ENCODE measurements at regions not wholly inside any gene's neighbourhood (a gene's known extent, or its start where the extent isn't known, plus 50 kb on each side); places are given as distances from the start of the nearest gene placed in this dataset.

DNA sequence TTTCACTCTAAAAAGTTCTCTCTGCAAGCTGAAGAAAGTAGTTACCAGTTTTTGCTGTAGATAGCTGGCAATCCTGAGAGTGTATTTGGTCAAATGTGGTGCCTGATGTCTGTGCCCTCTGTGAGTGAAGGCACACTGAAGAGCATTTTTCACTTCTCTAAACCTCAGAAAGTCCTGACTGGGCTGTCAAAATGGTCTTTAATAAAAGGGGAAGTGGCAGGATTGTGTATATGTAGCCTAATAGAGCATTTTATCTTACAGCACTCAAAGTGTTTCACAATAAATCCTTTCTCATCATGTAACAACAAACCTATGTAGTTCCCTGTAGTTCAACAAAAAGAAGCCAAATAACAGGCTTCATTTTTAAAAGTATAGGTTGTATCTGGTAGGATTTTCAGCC is 1552.3 kb upstream of the SLC39A10 start:
- Histone ChIP-seq H2AFZ (ENCODE audit: insufficient read depth, low read depth, low read length, poor library complexity, severe bottlenecking) (no peak overlapping the region), H3K4me2 (replicated peaks; ENCODE audit: extremely low read depth, low read length, poor library complexity, severe bottlenecking) (peak overlapping the region; percentile 17), H3K79me2 (ENCODE audit: insufficient read depth, low read length) (no peaks in the 10 kb centered on the region), H3K36me3 (replicated peaks in 1 of 2; ENCODE audit: control insufficient read depth in 1 of 2, insufficient read depth in 2 of 2, low read length in 2 of 2) (no peaks in the 10 kb centered on the region), H4K20me1 (ENCODE audit: insufficient read depth, low read length) (no peaks in the 10 kb centered on the region), H3K9me3 (replicated peaks in 1 of 2; ENCODE audit: control insufficient read depth in 1 of 2, insufficient read depth in 1 of 2, low read length in 2 of 2) (no peaks in the 10 kb centered on the region), H3K4me1 (ENCODE audit: control insufficient read depth in 1 of 2, insufficient read depth in 2 of 2, low read length in 2 of 2) (peaks cover 18% of the 10 kb centered on the region in 2 donors), H3K4me3 (replicated peaks in 1 of 3; ENCODE audit: low read depth in 2 of 3, low read length in 3 of 3) (no peak overlapping the region), H3K27me3 (ENCODE audit: control insufficient read depth in 2 of 2, insufficient read depth in 2 of 2, low read length in 2 of 2) (no peaks in the 10 kb centered on the region), H3K9ac (ENCODE audit: insufficient read depth, low read length, poor library complexity, severe bottlenecking) (no peak overlapping the region), H3K27ac (ENCODE audit: low read depth in 1 of 2, low read length in 2 of 2) (peak overlapping the region in 1 of 2 donors; percentile 66)
- peak; percentile 59 to 80 (median 69) for DNase-seq
- peaks cover 12% of the 10 kb centered on the region for H3K4me1 Mint-ChIP-seq
- peaks cover 0 to 2% (median 0%) of the 10 kb centered on the region in 7 donors for H3K9me3 Mint-ChIP-seq
- intact Hi-C loops (cut with micrococcal nuclease): no loop called here
- H3K4me3 Mint-ChIP-seq: peak overlapping the region in 1 of 2 donors; percentile 58
- no peaks in the 10 kb centered on the region for H3K36me3 Mint-ChIP-seq
- peaks cover 0 to 2% (median 0%) of the 10 kb centered on the region in 3 donors for H3K27me3 Mint-ChIP-seq (ENCODE audit: low read depth in 3 of 3)
- peak overlapping the region; percentile 70 to 87 (median 85) for H3K27ac Mint-ChIP-seq
- TF ChIP-seq, protein P1, sequence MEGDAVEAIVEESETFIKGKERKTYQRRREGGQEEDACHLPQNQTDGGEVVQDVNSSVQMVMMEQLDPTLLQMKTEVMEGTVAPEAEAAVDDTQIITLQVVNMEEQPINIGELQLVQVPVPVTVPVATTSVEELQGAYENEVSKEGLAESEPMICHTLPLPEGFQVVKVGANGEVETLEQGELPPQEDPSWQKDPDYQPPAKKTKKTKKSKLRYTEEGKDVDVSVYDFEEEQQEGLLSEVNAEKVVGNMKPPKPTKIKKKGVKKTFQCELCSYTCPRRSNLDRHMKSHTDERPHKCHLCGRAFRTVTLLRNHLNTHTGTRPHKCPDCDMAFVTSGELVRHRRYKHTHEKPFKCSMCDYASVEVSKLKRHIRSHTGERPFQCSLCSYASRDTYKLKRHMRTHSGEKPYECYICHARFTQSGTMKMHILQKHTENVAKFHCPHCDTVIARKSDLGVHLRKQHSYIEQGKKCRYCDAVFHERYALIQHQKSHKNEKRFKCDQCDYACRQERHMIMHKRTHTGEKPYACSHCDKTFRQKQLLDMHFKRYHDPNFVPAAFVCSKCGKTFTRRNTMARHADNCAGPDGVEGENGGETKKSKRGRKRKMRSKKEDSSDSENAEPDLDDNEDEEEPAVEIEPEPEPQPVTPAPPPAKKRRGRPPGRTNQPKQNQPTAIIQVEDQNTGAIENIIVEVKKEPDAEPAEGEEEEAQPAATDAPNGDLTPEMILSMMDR (IDR thresholded peaks at IDR 0.05): no peak

DNA sequence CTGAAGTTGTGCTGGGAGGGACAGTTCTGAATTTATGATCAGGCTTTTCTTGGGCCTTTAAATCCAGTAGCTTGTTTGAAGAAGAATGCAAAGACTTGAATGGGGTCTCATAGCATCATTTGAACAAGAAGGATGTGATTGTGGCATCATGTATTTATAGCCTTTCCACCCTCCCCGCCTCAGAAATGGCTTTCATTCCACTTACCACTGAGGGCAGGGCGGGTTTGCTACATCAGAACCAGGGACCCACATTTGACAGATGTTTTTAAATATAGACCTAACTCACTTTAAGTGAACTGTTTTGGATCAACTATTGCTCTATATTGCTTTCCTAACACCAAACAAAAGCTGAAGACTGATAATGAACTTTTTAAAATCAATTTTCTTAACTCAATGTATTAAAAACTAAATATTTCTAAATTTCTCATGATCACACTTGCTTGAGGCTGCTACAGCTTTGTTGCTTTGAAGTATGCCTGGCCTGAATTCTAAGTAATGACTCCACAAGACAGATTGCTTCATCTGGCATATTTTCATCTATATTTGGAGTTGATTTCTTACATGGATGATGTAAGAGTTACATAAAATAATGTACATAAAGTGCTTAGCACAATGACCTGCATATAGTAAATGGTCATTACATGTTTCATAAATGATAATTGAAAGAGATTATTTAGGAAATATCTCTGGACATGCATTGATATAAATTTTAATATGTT is 1552.9 kb upstream of the SLC39A10 start:
- H3K27ac Mint-ChIP-seq: peak overlapping the region; percentile 76 to 87 (median 85)

More for the DNA sequence above, 1552.9 kb upstream of the SLC39A10 start:
- Histone ChIP-seq H3K27ac (ENCODE audit: low read depth in 1 of 2, low read length in 2 of 2) (peak overlapping the region; percentile 20 to 66), H3K4me1 (ENCODE audit: control insufficient read depth in 1 of 2, insufficient read depth in 2 of 2, low read length in 2 of 2) (peaks cover 18% of the 10 kb centered on the region in 2 donors), H3K4me2 (replicated peaks; ENCODE audit: extremely low read depth, low read length, poor library complexity, severe bottlenecking) (peak overlapping the region; percentile 17), H3K9ac (ENCODE audit: insufficient read depth, low read length, poor library complexity, severe bottlenecking) (no peak overlapping the region), H3K9me3 (replicated peaks in 1 of 2; ENCODE audit: control insufficient read depth in 1 of 2, insufficient read depth in 1 of 2, low read length in 2 of 2) (no peaks in the 10 kb centered on the region), H3K27me3 (ENCODE audit: control insufficient read depth in 2 of 2, insufficient read depth in 2 of 2, low read length in 2 of 2) (no peaks in the 10 kb centered on the region), H2AFZ (ENCODE audit: insufficient read depth, low read depth, low read length, poor library complexity, severe bottlenecking) (peak overlapping the region; percentile 19), H3K79me2 (ENCODE audit: insufficient read depth, low read length) (no peaks in the 10 kb centered on the region), H3K4me3 (replicated peaks in 1 of 3; ENCODE audit: low read depth in 2 of 3, low read length in 3 of 3) (no peak overlapping the region), H3K36me3 (replicated peaks in 1 of 2; ENCODE audit: control insufficient read depth in 1 of 2, insufficient read depth in 2 of 2, low read length in 2 of 2) (no peaks in the 10 kb centered on the region), H4K20me1 (ENCODE audit: insufficient read depth, low read length) (no peaks in the 10 kb centered on the region)
- TF ChIP-seq, protein P1 (IDR thresholded peaks at IDR 0.05): no peak
- Mint-ChIP-seq H3K4me1 (peaks cover 12% of the 10 kb centered on the region), H3K9me3 (peaks cover 0 to 2% (median 0%) of the 10 kb centered on the region in 7 donors), H3K27me3 (ENCODE audit: low read depth in 3 of 3) (peaks cover 0 to 2% (median 0%) of the 10 kb centered on the region in 3 donors), H3K36me3 (no peaks in the 10 kb centered on the region), H3K4me3 (peak overlapping the region in 1 of 2 donors; percentile 58)
- WGBS (ENCODE audit: insufficient coverage): no CpG with 5 or more reads among the region's 2 CpGs
- peak in 2 of 3 donors; percentile 2 to 6 for DNase-seq
- intact Hi-C loops (cut with micrococcal nuclease): no loop called here

Data from CD14-positive monocyte (primary cell).